ENCODE measurements at regions not wholly inside any gene's neighbourhood (a gene's known extent, or its start where the extent isn't known, plus 50 kb on each side); places are given as distances from the start of the nearest gene placed in this dataset.

DNA sequence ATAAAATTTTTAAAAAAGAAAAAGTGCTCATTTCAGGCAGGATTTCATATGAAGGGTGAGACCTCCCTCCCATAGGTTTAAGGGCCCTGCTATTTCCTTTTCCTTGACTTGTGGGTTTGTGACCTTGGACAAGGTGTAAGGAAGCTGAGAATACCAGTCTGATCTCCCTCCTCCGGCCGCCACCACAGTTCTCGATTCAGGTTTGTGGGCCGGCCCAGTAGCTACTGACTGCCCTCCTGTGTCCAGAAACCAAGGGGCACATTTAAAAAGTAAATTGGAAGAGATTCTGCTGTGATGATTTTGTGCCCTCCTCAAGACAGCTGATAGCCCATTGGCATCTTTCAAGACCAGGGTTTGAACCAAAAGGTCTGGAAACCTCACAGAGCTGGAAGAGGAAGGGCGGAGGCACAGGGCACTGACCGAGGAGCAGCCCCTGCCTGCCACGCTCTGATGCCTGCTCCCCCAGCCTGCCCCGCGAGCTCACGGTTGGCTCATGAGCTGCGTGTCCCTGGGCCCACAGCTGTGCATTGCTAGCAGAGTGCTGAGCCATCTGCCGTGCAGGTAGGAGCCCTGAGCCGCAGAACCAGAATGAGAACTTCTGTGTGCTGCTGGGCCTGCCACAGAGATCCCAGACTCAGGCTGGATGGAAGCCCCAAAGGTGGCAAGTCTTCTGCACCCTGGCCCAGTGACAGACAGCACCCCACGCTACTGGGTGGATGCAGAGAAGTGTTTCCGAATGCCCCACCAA lies 348.7 kb downstream of the NPHP4 start:
- Mint-ChIP-seq H3K36me3 (ENCODE audit: insufficient read depth) (peaks cover 2% of the 10 kb centered on the region), H3K4me3 (no peak overlapping the region), H3K4me1 (peaks cover 12% of the 10 kb centered on the region), H3K27me3 (peaks cover 25% of the 10 kb centered on the region), H3K9me3 (peaks cover 5% of the 10 kb centered on the region), H3K27ac (ENCODE audit: low read depth) (no peak overlapping the region)
- DNase-seq (ENCODE audit: low spot score in 2 of 2): no peak
- no peak for ATAC-seq (replicated peaks; ENCODE audit: extremely low read depth, poor library complexity, severe bottlenecking)

DNA sequence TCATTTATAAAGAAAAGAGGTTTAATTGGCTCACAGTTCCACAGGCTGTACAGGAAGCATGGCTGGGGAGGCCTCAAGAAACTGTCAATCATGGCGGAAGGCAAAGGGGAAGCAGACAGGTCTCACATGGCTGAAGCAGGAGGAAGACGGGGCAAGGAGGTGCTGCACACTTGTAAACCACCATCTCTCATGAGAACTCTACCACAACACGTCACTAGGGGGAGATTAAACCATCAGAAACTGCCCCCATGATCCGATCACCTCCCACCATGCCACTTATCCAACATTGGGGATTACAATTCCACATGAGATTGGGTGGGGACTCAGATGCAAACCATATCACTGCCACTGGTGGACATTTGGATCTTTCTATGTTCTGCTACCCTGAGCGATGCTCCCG lies 351.4 kb downstream of the NPHP4 start:
- DNase-seq (ENCODE audit: low spot score in 2 of 2) (no peak), ATAC-seq (replicated peaks; ENCODE audit: extremely low read depth, poor library complexity, severe bottlenecking) (no peak)
- H3K36me3 Mint-ChIP-seq (ENCODE audit: insufficient read depth): no peaks in the 10 kb centered on the region
- no peak overlapping the region for H3K4me3 Mint-ChIP-seq
- peaks cover 32% of the 10 kb centered on the region for H3K27me3 Mint-ChIP-seq
- peaks cover 5% of the 10 kb centered on the region for H3K9me3 Mint-ChIP-seq
- peaks cover 12% of the 10 kb centered on the region for H3K4me1 Mint-ChIP-seq
- no peak overlapping the region for H3K27ac Mint-ChIP-seq (ENCODE audit: low read depth)

DNA sequence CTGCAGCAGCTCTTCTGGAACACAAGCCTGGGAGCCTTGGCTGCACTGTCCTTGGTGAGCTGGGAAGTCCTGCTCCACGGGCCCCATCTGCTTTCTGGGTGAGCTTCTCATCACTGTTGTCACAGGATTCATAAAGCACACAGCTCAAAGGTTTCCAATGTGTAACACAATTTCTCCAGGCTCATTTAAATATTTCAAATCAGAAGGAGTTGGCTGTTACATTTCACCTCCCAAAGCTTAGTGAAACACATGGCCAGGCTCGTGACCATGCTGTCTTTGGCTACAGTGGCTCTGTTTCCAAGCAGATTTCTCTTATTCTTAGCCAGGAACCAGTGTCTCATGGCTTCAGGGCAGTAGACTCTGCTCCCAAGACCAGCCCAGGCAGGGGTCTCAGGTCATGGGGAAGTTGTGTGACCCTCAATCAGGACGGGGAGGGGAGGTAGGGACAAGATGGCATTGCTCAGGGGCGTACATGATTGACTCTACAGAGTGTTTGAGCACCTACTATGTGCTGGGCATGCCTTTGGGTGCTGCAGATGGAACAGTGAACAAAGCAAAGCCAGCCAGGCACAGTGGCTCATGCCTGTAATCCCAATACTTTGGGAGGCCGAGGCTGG lies 353.0 kb downstream of the NPHP4 start:
- peaks cover 39% of the 10 kb centered on the region for H3K27me3 Mint-ChIP-seq
- H3K4me1 Mint-ChIP-seq: peaks cover 12% of the 10 kb centered on the region
- H3K4me3 Mint-ChIP-seq: no peak overlapping the region

DNA sequence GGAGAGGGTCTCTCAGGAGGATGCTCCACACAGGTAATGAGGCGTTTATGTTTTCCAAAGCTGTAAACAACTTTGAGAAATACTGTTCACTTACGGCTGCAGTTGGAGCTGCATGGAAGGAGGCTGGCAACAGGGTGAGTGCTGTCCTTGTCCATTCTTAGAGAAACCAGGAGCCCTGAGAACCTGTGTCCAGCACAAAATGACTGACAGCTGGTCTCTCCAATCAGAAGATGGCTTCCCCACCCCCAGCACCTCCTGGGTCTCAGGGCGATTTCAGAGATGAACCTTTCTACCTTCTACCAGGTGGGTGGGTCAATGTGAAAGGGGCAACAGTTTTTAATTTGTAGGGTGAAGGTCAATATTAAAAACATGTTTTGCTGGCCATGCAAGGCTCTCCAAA lies 353.6 kb downstream of the NPHP4 start:
- ATAC-seq (replicated peaks; ENCODE audit: extremely low read depth, poor library complexity, severe bottlenecking): no peak
- Mint-ChIP-seq H3K4me3 (no peak overlapping the region), H3K4me1 (peaks cover 12% of the 10 kb centered on the region), H3K27me3 (peaks cover 39% of the 10 kb centered on the region), H3K36me3 (ENCODE audit: insufficient read depth) (no peaks in the 10 kb centered on the region), H3K27ac (ENCODE audit: low read depth) (no peak overlapping the region), H3K9me3 (no peaks in the 10 kb centered on the region)
- DNase-seq (ENCODE audit: low spot score in 2 of 2): no peak

More for the DNA sequence above, 353.0 kb downstream of the NPHP4 start:
- H3K36me3 Mint-ChIP-seq (ENCODE audit: insufficient read depth): no peaks in the 10 kb centered on the region
- DNase-seq (ENCODE audit: low spot score in 2 of 2): no peak
- no peak for ATAC-seq (replicated peaks; ENCODE audit: extremely low read depth, poor library complexity, severe bottlenecking)
- no peak overlapping the region for H3K27ac Mint-ChIP-seq (ENCODE audit: low read depth)
- no peaks in the 10 kb centered on the region for H3K9me3 Mint-ChIP-seq

DNA sequence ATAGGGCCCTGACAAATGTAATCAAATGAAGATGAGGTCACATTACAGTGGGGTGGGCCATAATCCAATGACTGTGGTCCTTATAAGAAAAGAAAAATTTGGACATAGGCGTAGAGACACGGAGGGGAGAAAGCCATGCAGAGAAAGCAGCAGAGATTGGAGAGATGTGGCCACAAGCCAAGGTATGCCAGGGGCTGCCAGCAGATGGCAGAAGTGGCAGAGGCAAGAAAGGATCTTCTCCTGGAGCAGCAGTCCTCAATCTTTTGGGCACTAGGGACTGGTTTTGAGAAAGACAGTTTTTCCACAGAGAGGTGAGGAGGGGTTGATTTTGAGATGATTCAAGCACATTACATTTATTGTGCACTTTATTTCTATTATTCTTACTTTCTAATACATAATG lies 355.1 kb downstream of the NPHP4 start:
- Mint-ChIP-seq H3K4me1 (peaks cover 12% of the 10 kb centered on the region), H3K9me3 (no peaks in the 10 kb centered on the region), H3K27me3 (peaks cover 37% of the 10 kb centered on the region), H3K4me3 (no peak overlapping the region), H3K36me3 (ENCODE audit: insufficient read depth) (no peaks in the 10 kb centered on the region), H3K27ac (ENCODE audit: low read depth) (no peak overlapping the region)
- ATAC-seq (replicated peaks; ENCODE audit: extremely low read depth, poor library complexity, severe bottlenecking): no peak
- DNase-seq (ENCODE audit: low spot score in 2 of 2): no peak

DNA sequence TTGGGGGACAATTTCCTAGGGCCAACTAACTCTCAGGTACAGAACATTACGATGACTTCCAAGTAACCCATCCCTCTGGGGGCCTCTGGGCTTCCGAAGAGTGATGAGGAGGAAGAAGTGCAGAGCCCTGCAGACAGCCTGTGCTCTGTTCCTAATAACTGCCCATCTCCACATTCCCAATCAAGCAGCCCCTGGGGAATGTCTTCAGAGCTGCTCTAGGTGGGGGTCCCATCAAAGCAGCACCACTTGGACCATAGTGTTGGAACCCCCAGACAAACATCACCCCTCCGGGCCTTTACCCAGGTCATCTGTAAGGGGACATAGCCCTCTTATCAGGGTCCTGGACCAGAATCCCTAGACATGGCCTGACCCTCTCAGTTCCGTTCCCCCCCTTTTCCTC lies 357.3 kb downstream of the NPHP4 start:
- H3K4me1 Mint-ChIP-seq: no peaks in the 10 kb centered on the region
- DNase-seq (ENCODE audit: low spot score in 2 of 2): no peak
- no peak for ATAC-seq (replicated peaks; ENCODE audit: extremely low read depth, poor library complexity, severe bottlenecking)
- no peaks in the 10 kb centered on the region for H3K9me3 Mint-ChIP-seq
- H3K36me3 Mint-ChIP-seq (ENCODE audit: insufficient read depth): no peaks in the 10 kb centered on the region
- peaks cover 25% of the 10 kb centered on the region for H3K27me3 Mint-ChIP-seq
- H3K27ac Mint-ChIP-seq (ENCODE audit: low read depth): no peak overlapping the region
- no peak overlapping the region for H3K4me3 Mint-ChIP-seq

DNA sequence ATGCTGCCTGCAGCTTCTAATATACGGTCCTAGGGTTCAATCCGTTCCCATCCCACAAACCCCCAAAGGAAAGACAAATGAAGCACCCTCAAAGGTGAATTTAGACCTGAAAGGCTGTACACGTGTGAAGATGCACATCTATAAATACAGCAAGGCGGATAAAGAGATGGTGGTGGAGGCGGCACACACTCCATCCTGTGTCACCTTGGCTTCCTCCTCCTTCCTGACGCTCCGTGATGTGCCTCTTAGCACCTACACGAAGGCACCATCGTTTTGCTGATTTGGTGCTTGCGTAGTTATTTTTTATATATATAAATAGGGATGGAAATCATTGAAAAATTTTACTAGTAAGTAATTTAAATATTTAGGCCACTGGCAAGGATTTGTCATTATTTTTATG lies 359.4 kb downstream of the NPHP4 start:
- H3K27me3 Mint-ChIP-seq: peaks cover 25% of the 10 kb centered on the region
- ATAC-seq (replicated peaks; ENCODE audit: extremely low read depth, poor library complexity, severe bottlenecking) (no peak), DNase-seq (ENCODE audit: low spot score in 2 of 2) (no peak)
- no peaks in the 10 kb centered on the region for H3K9me3 Mint-ChIP-seq
- H3K36me3 Mint-ChIP-seq (ENCODE audit: insufficient read depth): no peaks in the 10 kb centered on the region
- no peak overlapping the region for H3K4me3 Mint-ChIP-seq
- no peaks in the 10 kb centered on the region for H3K4me1 Mint-ChIP-seq
- no peak overlapping the region for H3K27ac Mint-ChIP-seq (ENCODE audit: low read depth)

DNA sequence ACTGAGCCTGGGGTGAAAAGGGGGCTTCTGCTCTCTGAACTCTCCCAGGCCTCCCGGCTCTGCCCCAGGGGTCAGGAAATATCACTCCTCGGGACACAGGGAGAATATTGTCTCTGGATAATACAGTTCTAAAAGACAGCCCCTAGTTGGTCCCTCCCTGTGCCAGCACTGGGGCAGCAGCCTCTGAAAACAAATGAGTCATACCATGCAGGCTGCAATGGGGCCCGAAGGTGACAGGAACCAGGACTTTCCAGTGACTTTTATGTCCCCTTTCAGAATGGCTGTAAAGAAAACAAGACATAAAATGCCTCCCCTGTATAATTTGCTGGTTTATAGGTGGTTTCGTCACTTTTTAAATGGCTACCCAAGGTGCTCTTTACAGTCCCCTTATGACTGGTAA lies 360.0 kb downstream of the NPHP4 start:
- ATAC-seq (replicated peaks; ENCODE audit: extremely low read depth, poor library complexity, severe bottlenecking) (no peak), DNase-seq (ENCODE audit: low spot score in 2 of 2) (no peak)
- Mint-ChIP-seq H3K9me3 (no peaks in the 10 kb centered on the region), H3K4me3 (no peak overlapping the region), H3K27ac (ENCODE audit: low read depth) (no peak overlapping the region), H3K27me3 (peaks cover 21% of the 10 kb centered on the region), H3K36me3 (ENCODE audit: insufficient read depth) (no peaks in the 10 kb centered on the region), H3K4me1 (no peaks in the 10 kb centered on the region)

DNA sequence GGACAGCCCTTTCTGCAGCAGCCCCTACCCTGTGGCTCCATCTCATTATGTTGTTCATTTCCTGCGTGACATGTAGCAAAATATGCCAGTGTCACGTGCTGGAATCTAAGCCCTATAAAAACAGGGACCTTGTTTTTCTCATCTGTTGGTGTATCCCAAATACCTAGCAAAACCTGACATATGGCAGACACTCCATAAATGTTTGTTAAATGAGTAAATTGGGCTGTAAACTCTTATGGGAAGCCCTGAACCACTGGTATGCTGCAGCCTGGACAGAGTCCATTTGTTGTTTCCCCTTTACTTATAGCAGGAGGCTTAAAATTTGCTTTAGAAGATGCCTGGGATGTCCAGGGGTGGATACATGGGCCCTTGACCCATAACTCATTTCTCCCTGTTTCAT lies 363.8 kb downstream of the NPHP4 start:
- no peak for ATAC-seq (replicated peaks; ENCODE audit: extremely low read depth, poor library complexity, severe bottlenecking)
- H3K9me3 Mint-ChIP-seq: no peaks in the 10 kb centered on the region
- no peak for DNase-seq (ENCODE audit: low spot score in 2 of 2)
- peaks cover 13% of the 10 kb centered on the region for H3K27me3 Mint-ChIP-seq
- H3K4me3 Mint-ChIP-seq: no peak overlapping the region
- no peak overlapping the region for H3K27ac Mint-ChIP-seq (ENCODE audit: low read depth)
- H3K36me3 Mint-ChIP-seq (ENCODE audit: insufficient read depth): no peaks in the 10 kb centered on the region
- no peaks in the 10 kb centered on the region for H3K4me1 Mint-ChIP-seq

DNA sequence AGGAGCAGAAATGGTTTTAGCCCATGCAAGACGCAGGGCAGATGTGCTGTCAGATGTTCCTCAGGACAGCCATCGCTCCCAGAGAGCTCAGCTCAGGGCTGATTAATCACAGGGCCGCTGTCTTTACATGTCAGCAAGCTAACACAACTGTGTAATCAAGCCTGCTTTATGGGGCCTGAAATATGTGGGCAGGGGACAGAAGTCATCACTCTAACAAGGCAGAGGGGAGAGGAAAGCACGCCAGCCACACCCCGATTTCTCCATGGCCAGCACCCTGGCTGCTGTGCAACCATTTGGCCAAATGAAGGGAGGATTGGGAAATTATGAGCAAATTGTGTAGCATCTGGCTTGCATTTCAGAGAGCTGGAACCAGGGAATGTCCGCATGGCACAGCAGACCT lies 368.8 kb downstream of the NPHP4 start:
- Mint-ChIP-seq H3K36me3 (ENCODE audit: insufficient read depth) (no peaks in the 10 kb centered on the region), H3K27ac (ENCODE audit: low read depth) (no peak overlapping the region), H3K9me3 (no peaks in the 10 kb centered on the region), H3K4me1 (no peaks in the 10 kb centered on the region), H3K27me3 (peaks cover 48% of the 10 kb centered on the region), H3K4me3 (no peak overlapping the region)
- ATAC-seq (replicated peaks; ENCODE audit: extremely low read depth, poor library complexity, severe bottlenecking) (no peak), DNase-seq (ENCODE audit: low spot score in 2 of 2) (no peak)

DNA sequence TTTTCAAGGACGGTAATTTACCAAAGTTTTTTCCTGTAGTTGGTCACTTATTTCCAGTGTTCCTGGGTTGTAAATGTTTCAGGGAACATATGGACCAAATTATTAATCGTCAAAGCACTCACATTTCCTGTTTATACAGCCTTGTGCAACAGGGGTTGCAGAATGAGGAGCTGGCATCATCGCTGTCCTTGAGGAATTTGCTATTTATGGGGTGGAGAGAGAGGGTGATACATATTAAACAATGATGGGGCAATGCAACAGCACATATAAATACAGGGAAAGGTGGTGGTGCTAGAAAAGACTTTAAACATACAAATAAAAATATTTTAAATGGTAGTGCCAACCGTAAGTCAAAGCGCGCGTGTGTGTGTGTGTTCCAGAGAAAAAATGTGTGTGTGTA lies 369.8 kb downstream of the NPHP4 start:
- Mint-ChIP-seq H3K9me3 (no peaks in the 10 kb centered on the region), H3K36me3 (ENCODE audit: insufficient read depth) (no peaks in the 10 kb centered on the region), H3K27ac (ENCODE audit: low read depth) (no peak overlapping the region), H3K4me3 (no peak overlapping the region), H3K27me3 (peaks cover 58% of the 10 kb centered on the region), H3K4me1 (no peaks in the 10 kb centered on the region)
- DNase-seq (ENCODE audit: low spot score in 2 of 2) (no peak), ATAC-seq (replicated peaks; ENCODE audit: extremely low read depth, poor library complexity, severe bottlenecking) (no peak)

DNA sequence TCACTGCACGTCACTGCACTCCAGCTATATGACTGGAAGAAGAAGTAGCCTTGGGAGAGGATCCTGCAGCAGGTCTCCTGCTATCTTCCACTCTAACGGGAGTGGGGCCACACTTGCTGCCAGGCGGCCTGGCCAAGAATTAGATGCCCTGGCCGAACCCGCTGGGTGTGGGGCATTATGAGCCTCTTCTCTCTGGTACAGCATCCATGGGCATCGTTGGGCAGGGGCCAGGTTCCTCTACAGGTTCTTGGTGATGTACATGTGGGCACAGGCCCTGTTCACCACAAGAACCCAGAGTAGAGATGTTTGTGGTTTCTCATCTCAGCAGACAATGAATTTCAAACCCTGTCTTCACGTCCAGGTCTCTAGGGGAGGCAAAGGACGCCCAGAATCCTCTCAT lies 370.5 kb downstream of the NPHP4 start:
- Mint-ChIP-seq H3K4me3 (no peak overlapping the region), H3K36me3 (ENCODE audit: insufficient read depth) (no peaks in the 10 kb centered on the region), H3K4me1 (no peaks in the 10 kb centered on the region), H3K27ac (ENCODE audit: low read depth) (no peak overlapping the region), H3K27me3 (peaks cover 65% of the 10 kb centered on the region), H3K9me3 (no peaks in the 10 kb centered on the region)
- ATAC-seq (replicated peaks; ENCODE audit: extremely low read depth, poor library complexity, severe bottlenecking): no peak
- DNase-seq (ENCODE audit: low spot score in 2 of 2): no peak

DNA sequence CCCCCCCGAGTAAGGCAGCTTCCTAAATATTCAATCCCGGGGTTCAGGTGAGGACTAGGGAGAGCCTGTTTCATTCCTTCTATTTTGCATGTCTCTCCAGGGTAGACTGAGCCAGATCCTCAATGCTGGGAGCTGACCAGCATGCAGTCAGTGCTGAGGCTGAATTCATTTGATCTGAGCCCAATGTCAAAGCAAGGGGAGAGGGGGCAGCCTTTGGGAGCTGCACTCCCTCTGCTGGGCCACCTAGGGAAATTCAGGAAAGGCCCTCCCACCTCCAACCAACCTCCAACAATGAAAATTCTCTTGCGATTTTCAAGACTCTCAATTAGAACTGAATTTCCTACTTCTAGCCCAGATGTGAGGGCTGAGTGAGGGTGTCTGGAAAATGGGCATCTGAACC lies 371.2 kb downstream of the NPHP4 start:
- Mint-ChIP-seq H3K36me3 (ENCODE audit: insufficient read depth) (no peaks in the 10 kb centered on the region), H3K27ac (ENCODE audit: low read depth) (no peak overlapping the region), H3K4me3 (no peak overlapping the region), H3K4me1 (no peaks in the 10 kb centered on the region), H3K27me3 (peaks cover 71% of the 10 kb centered on the region), H3K9me3 (no peaks in the 10 kb centered on the region)
- DNase-seq (ENCODE audit: low spot score in 2 of 2) (no peak), ATAC-seq (replicated peaks; ENCODE audit: extremely low read depth, poor library complexity, severe bottlenecking) (no peak)
